SK-N-SH treated with all-trans-retinoic acid at 6 μM for 48 hours (cell line): ENCODE measurements at regions not wholly inside any gene's neighbourhood (a gene's known extent, or its start where the extent isn't known, plus 50 kb on each side); places are given as distances from the start of the nearest gene placed in this dataset.
A peak's percentile ranks its signal among the peaks of the same experiment; 100 is the strongest.
"Not testable (repeated sequence)": the region's sequence is repeated elsewhere in the genome, so short reads cannot be mapped to it uniquely, and the experiment has no call there.

Source experiments
- ATAC-seq: fragments of 200-7000 bp; cut with Tn5 transposase; 3 replicates; pipeline ENCODE4 v1.9.1; 2020; ENCODE audit warnings: mild to moderate bottlenecking, moderate library complexity
- BACH2 ChIP-seq: fragments of 250-450 bp; sonication (Bioruptor Pico); IDR thresholded peaks from 2 replicates; pipeline ENCODE4 v1.9.0; 2021; ENCODE audit warnings: mild to moderate bottlenecking, borderline replicate concordance
- CSDC2 ChIP-seq: fragments of 250-450 bp; sonication (Bioruptor Pico); IDR thresholded peaks from 2 replicates; pipeline ENCODE4 v1.5.0; 2020; ENCODE audit warnings: mild to moderate bottlenecking, moderate library complexity
- ESRRG ChIP-seq: fragments of 250-450 bp; sonication (Bioruptor Pico); IDR thresholded peaks from 2 replicates; pipeline ENCODE4 v1.6.1; 2021; ENCODE audit warnings: mild to moderate bottlenecking
- GLIS3 ChIP-seq: fragments of 250-450 bp; sonication (Bioruptor Pico); IDR thresholded peaks from 2 replicates; pipeline ENCODE4 v1.5.0; 2020; ENCODE audit warnings: mild to moderate bottlenecking, moderate library complexity
- ISL1 ChIP-seq: fragments of 250-450 bp; sonication (Bioruptor Pico); IDR thresholded peaks from 2 replicates; pipeline ENCODE4 v2.1.2; 2022; ENCODE audit warnings: mild to moderate bottlenecking, moderate library complexity
- PPARA ChIP-seq: fragments of 250-450 bp; sonication (Bioruptor Pico); IDR thresholded peaks from 2 replicates; pipeline ENCODE4 v1.5.0; 2020; ENCODE audit warnings: mild to moderate bottlenecking, borderline replicate concordance
- RARB ChIP-seq: fragments of 250-450 bp; sonication (Bioruptor Pico); IDR thresholded peaks from 2 replicates; pipeline ENCODE4 v1.8.0; 2021; ENCODE audit warnings: mild to moderate bottlenecking, moderate library complexity
- SNAI2 ChIP-seq: fragments of 250-450 bp; sonication (Bioruptor Pico); IDR thresholded peaks from 2 replicates; pipeline ENCODE4 v1.5.0; 2020; ENCODE audit warnings: mild to moderate bottlenecking, moderate library complexity
- TCF4 ChIP-seq: fragments of 250-450 bp; sonication (Bioruptor Pico); IDR thresholded peaks from 2 replicates; pipeline ENCODE4 v1.8.0; 2021; ENCODE audit warnings: mild to moderate bottlenecking, moderate library complexity, borderline replicate concordance
- TOX ChIP-seq: fragments of 250-450 bp; sonication (Bioruptor Pico); IDR thresholded peaks from 2 replicates; pipeline ENCODE4 v1.8.0; 2021; ENCODE audit warnings: mild to moderate bottlenecking, moderate library complexity, borderline replicate concordance
- ZC3H10 ChIP-seq: fragments of 250-450 bp; sonication (Bioruptor Pico); IDR thresholded peaks from 2 replicates; pipeline ENCODE4 v1.5.1; 2021; ENCODE audit warnings: mild to moderate bottlenecking, moderate library complexity
- ZFP3 ChIP-seq: fragments of 250-450 bp; sonication (Bioruptor Pico); IDR thresholded peaks from 2 replicates; pipeline ENCODE4 v1.5.0; 2020; ENCODE audit warnings: mild to moderate bottlenecking, moderate library complexity
- ZFP30 ChIP-seq: fragments of 450-650 bp; formaldehyde crosslinking; IDR thresholded peaks from 2 replicates; pipeline ENCODE4 v1.5.0; 2022; ENCODE audit warnings: mild to moderate bottlenecking, moderate library complexity
- ZNF565 ChIP-seq: fragments of 450-650 bp; formaldehyde crosslinking; conservative IDR thresholded peaks from 2 replicates; pipeline ENCODE4 v1.5.0; 2020; ENCODE audit warnings: low read depth, mild to moderate bottlenecking, moderate library complexity
- TF ChIP-seq, protein P1 (sequence below): fragments of 250-450 bp; sonication (Bioruptor Pico); IDR thresholded peaks from 2 replicates; pipeline ENCODE4 v1.5.1; 2020; ENCODE audit warnings: low read depth, mild to moderate bottlenecking, moderate library complexity
- TF ChIP-seq, protein P2 (sequence below): fragments of 250-450 bp; sonication (Bioruptor Pico); IDR thresholded peaks from 2 replicates; pipeline ENCODE4 v1.5.1; 2021; ENCODE audit warnings: mild to moderate bottlenecking, moderate library complexity
- TF ChIP-seq, protein P3 (sequence below): fragments of 250-450 bp; sonication (Bioruptor Pico); IDR thresholded peaks from 2 replicates; pipeline ENCODE4 v1.8.0; 2021; ENCODE audit warnings: low read depth, mild to moderate bottlenecking, moderate library complexity, borderline replicate concordance
- TF ChIP-seq, protein P4 (sequence below): fragments of 250-450 bp; sonication (Bioruptor Pico); IDR thresholded peaks from 2 replicates; pipeline ENCODE4 v1.8.0; 2020; ENCODE audit warnings: mild to moderate bottlenecking, moderate library complexity, borderline replicate concordance

DNA sequence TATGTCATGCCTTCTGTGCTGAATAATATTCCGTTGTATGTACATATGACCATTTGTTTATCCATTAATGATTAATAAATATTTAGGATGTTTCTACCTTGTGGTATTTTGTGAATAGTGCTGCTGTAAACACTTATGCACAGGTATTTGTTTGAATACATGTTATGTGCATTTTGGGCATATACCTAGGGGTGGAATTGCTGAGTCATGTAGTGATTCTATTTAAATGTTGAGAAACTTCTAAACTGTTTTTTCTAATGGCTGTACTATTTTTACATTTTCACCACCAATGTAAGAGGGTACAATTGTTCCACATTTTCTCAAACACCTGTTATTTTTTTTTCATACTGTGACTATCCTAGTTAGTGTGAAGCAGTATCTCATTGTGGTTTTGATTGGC is 1318.6 kb downstream of the TECRL start (continued):
- TF ChIP-seq, protein P1, sequence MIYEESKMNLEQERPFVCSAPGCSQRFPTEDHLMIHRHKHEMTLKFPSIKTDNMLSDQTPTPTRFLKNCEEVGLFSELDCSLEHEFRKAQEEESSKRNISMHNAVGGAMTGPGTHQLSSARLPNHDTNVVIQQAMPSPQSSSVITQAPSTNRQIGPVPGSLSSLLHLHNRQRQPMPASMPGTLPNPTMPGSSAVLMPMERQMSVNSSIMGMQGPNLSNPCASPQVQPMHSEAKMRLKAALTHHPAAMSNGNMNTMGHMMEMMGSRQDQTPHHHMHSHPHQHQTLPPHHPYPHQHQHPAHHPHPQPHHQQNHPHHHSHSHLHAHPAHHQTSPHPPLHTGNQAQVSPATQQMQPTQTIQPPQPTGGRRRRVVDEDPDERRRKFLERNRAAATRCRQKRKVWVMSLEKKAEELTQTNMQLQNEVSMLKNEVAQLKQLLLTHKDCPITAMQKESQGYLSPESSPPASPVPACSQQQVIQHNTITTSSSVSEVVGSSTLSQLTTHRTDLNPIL (CRISPR knock-in tag): no peak
- TF ChIP-seq ESRRG (CRISPR knock-in tag) (no peak), ZC3H10 (CRISPR knock-in tag) (no peak), BACH2 (CRISPR knock-in tag) (no peak), PPARA (CRISPR knock-in tag) (no peak)
- TF ChIP-seq, protein P2, sequence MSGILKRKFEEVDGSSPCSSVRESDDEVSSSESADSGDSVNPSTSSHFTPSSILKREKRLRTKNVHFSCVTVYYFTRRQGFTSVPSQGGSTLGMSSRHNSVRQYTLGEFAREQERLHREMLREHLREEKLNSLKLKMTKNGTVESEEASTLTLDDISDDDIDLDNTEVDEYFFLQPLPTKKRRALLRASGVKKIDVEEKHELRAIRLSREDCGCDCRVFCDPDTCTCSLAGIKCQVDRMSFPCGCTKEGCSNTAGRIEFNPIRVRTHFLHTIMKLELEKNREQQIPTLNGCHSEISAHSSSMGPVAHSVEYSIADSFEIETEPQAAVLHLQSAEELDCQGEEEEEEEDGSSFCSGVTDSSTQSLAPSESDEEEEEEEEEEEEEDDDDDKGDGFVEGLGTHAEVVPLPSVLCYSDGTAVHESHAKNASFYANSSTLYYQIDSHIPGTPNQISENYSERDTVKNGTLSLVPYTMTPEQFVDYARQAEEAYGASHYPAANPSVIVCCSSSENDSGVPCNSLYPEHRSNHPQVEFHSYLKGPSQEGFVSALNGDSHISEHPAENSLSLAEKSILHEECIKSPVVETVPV (CRISPR knock-in tag): no peak
- TF ChIP-seq, all 23 proteins: peak for 0

DNA sequence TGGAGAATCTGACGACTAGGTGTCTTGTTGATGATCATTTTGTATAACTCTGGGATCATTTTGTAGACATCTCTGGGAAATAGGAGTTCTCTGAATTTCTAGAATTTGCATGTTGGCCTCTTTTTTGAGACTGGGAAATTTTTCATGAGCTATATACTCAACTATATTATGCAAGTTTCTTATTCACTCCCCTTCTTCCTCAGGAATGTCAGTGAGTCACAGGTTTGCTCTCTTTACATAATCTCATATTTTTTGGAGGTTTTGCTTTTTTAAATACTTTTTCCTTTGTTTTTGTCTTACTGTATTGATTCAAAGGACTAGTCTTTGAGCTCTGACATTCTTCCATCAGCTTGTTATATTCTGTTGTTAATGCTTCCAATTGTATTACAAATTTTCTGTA is 1324.2 kb downstream of the TECRL start:
- TF ChIP-seq, protein P1 (CRISPR knock-in tag): no peak
- TF ChIP-seq, protein P2 (CRISPR knock-in tag): no peak
- TF ChIP-seq ZC3H10 (CRISPR knock-in tag) (no peak), BACH2 (CRISPR knock-in tag) (no peak), TCF4 (CRISPR knock-in tag) (no peak), PPARA (CRISPR knock-in tag) (no peak)
- ATAC-seq: no peak

DNA sequence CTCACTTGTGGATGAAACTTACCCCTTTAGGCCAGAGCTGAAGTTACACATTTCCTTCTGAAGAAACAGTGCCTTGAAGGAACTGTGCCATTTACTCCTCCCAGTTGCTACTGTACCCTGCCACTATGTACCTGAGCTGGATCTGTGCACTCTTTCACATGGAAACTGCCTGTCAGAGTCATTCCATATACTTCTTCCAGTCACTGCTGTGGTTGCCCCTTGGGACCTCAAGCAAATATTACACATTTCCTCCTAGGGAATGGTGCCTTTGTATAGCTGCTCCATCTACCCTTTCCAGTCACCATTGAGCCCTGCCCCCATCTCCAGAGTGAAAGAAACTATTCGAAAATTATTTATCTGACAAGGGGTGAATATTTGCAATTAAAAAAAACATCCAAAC is 1328.3 kb downstream of the TECRL start:
- ATAC-seq: no peak
- TF ChIP-seq GLIS3 (CRISPR knock-in tag) (no peak), PPARA (CRISPR knock-in tag) (no peak), RARB (no peak), ZFP30 (CRISPR knock-in tag) (no peak), SNAI2 (CRISPR knock-in tag) (no peak), TOX (CRISPR knock-in tag) (no peak), ESRRG (CRISPR knock-in tag) (no peak), ZFP3 (CRISPR knock-in tag) (no peak), ZNF565 (CRISPR knock-in tag) (no peak)
- TF ChIP-seq, protein P3, sequence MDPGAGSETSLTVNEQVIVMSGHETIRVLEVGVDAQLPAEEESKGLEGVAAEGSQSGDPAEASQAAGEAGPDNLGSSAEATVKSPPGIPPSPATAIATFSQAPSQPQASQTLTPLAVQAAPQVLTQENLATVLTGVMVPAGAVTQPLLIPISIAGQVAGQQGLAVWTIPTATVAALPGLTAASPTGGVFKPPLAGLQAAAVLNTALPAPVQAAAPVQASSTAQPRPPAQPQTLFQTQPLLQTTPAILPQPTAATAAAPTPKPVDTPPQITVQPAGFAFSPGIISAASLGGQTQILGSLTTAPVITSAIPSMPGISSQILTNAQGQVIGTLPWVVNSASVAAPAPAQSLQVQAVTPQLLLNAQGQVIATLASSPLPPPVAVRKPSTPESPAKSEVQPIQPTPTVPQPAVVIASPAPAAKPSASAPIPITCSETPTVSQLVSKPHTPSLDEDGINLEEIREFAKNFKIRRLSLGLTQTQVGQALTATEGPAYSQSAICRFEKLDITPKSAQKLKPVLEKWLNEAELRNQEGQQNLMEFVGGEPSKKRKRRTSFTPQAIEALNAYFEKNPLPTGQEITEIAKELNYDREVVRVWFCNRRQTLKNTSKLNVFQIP: no peak
- TF ChIP-seq, protein P4, sequence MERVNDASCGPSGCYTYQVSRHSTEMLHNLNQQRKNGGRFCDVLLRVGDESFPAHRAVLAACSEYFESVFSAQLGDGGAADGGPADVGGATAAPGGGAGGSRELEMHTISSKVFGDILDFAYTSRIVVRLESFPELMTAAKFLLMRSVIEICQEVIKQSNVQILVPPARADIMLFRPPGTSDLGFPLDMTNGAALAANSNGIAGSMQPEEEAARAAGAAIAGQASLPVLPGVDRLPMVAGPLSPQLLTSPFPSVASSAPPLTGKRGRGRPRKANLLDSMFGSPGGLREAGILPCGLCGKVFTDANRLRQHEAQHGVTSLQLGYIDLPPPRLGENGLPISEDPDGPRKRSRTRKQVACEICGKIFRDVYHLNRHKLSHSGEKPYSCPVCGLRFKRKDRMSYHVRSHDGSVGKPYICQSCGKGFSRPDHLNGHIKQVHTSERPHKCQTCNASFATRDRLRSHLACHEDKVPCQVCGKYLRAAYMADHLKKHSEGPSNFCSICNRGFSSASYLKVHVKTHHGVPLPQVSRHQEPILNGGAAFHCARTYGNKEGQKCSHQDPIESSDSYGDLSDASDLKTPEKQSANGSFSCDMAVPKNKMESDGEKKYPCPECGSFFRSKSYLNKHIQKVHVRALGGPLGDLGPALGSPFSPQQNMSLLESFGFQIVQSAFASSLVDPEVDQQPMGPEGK (CRISPR knock-in tag): no peak
- TF ChIP-seq, all 23 proteins: peak for 0

DNA sequence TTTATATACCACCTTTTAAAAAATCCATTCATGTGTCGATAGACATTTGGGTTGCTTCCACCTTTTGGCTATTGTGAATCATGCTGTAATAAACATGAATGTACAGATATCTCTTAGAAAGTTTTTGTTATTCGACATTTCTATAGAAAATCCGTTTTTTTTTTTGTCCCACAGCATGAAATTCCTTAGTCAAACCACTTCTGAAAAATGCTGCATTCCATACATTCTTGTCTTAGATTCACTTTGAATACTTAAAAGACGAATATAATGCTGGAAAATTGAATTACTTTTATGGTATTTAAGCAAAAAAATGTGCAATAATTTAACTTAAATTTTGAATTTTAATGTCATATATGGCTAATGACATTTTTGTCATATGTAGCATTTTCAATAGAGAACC is 1345.5 kb downstream of the TECRL start:
- ATAC-seq: no peak
- TF ChIP-seq ZC3H10 (CRISPR knock-in tag) (no peak), RARB (no peak), ISL1 (CRISPR knock-in tag) (peak; percentile 42; the same call in 1 of the 2 replicates), BACH2 (CRISPR knock-in tag) (no peak), CSDC2 (CRISPR knock-in tag) (no peak)

DNA sequence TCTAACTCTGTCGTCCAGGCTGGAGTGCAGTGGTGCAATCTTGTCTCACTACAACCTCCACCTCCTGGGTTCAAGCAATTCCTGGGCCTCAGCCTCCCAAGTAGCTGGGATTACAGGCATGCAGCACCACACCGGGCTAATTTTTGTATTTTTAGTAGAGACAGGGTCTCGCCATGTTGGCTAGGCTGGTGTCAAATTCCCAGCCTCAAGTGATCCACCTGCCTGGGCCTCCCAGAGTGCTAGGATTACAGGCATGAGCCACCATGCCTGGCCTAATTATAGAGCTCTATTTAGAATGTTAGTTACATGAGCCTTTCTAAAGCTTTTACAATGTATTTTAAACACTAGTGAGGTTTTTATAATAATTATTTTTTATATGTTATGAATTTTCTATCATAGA is 1346.4 kb downstream of the TECRL start:
- not testable (repeated sequence) for ATAC-seq
